ENCODE measurements at regions not wholly inside any gene's neighbourhood (a gene's known extent, or its start where the extent isn't known, plus 50 kb on each side); places are given as distances from the start of the nearest gene placed in this dataset.
"Not testable (repeated sequence)": the region's sequence is repeated elsewhere in the genome, so short reads cannot be mapped to it uniquely, and the experiment has no call there.

DNA sequence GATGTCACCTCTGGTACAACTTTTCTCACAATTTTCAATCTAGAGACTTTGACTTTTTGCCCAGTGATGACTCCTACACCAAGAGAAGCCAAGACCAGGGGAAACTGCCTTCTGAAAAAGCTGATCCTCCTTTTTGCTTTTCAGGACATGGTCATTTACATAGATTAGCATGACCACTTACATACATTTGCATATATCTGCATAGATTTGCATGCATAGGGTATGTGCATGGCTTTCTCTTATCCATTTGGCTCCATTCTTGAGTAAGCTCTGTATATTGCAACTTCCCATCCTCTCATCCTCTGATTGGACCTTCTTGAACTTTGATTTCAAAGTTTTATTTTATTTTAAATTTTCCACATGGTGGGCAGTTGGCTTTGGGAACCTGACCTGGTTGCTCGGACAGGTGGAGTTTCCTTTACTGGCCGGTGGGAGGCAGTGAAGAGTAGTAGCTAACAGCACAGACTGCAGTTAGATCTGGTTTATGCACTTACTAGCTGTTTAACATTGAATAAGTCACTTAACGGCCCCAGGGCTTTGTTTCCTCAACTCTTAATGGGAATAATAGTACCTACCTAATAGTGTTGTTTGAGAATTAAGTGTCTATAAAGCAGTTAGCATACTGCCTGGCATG is 92.9 kb downstream of the GPR139 start:
- peak; percentile 22 for DNase-seq (ENCODE audit: low read depth)

- no peak for DNase-seq (ENCODE audit: low read depth)
Observed at GRCh38 chr16:19979638-19980037, 94.1 kb downstream of the GPR139 start.

GRCh38 chr16:19974607-19975006 is 90.0 kb upstream of the GPRC5B start:
- no peak for DNase-seq (ENCODE audit: low read depth)

DNA sequence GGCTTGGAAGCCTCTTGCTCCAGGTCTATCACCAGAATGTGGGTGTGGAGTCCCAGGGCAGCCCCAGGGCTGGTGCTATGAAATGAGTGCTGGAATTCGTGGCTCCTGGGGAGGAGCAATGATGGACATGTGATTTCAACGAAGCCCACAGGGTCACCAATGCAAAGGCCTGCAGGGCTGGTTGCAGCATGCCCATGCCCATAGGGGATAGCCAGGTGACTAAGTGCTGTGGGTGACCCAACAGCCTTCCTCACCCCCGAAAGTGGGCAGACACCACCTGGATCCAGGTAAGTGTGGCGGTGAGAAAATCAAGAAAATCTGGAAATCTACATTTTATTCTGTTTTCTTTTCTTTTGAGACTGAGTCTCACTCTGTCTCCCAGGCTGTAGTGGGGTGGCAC is 87.5 kb upstream of the GPRC5B start:
- no peak for DNase-seq (ENCODE audit: low read depth)

GRCh38 chr16:19968891-19969683 is 84.4 kb upstream of the GPRC5B start:
- no peak for DNase-seq (ENCODE audit: low read depth)

DNA sequence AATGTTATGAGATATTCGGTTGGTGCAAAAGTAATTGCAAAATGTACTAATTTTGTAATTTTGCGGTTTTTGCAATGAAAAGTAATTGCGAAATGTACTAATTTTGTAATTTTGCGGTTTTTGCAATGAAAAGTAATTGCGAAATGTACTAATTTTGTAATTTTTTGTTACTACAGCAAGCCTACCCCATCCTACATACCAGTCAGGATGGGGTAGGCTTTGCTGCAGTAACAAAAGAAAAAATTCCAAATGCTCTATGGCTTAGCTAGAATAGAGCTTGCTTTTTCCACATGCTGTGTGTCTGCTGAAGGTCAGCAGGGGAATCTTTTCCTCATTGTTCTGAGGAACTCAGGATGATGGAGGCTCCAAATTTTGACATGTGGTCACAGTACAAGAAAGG is 83.3 kb upstream of the GPRC5B start:
- no peak for DNase-seq (ENCODE audit: low read depth)

- DNase-seq (ENCODE audit: low read depth): no peak
Observed at GRCh38 chr16:19967561-19967960, 82.9 kb upstream of the GPRC5B start.

DNA sequence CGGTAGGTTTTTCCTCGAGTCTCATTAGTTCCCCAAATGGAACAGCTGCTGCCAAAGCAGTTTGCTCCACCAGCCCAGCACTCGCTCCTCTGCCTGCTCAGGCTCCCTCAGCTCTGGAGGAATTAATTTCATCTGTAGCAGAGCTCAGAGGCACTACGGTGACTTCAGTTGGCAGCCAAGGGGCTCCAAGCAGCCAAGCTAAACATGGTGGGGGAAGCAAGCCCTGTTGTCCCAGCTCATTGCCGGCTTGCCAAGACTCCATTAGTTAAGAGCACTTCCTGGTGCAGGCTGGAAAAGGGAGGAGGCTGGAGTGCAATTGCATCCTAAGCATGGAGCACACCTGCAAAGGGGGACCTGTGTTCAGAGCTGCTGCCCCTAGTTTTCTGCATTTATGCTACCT is 78.7 kb upstream of the GPRC5B start:
- DNase-seq (ENCODE audit: low read depth): no peak

DNA sequence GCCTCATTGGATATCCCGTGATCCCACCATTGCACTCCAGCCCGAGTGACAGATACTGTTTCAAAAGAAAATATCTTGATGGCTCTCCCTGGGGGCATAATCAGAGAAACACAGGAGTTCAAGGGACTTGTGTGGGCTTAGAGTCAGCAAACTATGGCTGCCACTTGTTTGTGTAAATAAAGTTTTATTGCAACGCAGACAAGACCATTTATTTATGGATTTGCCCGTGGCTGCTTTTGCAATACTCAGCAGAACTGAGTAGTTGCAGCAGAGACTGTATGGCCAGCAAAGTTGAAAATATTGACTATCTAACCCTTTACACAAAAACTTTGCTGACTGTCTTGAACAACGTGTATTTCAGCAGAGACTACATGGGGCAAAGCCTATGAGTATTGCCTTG is 75.5 kb upstream of the GPRC5B start:
- DNase-seq (ENCODE audit: low read depth): no peak

- no peak for DNase-seq (ENCODE audit: low read depth)
Observed at GRCh38 chr16:19959736-19960135, 75.1 kb upstream of the GPRC5B start.

DNA sequence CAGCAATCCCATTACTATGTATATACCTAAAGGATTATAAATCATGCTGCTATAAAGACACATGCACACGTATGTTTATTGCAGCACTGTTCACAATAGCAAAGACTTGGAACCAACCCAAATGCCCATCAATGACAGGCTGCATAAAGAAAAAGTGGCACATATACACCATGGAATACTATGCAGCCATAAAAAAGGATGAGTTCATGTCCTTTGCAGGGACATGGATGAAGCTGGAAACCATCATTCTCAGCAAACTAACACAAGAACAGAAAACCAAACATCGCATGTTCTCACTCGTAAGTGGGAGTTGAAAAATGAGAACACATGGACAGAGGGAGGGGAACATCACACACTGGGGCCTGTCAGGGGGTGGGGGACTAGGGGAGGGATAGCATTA is 71.2 kb upstream of the GPRC5B start:
- not testable (repeated sequence) for DNase-seq (ENCODE audit: low read depth)

GRCh38 chr16:19955084-19955483 is 70.4 kb upstream of the GPRC5B start:
- not testable (repeated sequence) for DNase-seq (ENCODE audit: low read depth)

DNA sequence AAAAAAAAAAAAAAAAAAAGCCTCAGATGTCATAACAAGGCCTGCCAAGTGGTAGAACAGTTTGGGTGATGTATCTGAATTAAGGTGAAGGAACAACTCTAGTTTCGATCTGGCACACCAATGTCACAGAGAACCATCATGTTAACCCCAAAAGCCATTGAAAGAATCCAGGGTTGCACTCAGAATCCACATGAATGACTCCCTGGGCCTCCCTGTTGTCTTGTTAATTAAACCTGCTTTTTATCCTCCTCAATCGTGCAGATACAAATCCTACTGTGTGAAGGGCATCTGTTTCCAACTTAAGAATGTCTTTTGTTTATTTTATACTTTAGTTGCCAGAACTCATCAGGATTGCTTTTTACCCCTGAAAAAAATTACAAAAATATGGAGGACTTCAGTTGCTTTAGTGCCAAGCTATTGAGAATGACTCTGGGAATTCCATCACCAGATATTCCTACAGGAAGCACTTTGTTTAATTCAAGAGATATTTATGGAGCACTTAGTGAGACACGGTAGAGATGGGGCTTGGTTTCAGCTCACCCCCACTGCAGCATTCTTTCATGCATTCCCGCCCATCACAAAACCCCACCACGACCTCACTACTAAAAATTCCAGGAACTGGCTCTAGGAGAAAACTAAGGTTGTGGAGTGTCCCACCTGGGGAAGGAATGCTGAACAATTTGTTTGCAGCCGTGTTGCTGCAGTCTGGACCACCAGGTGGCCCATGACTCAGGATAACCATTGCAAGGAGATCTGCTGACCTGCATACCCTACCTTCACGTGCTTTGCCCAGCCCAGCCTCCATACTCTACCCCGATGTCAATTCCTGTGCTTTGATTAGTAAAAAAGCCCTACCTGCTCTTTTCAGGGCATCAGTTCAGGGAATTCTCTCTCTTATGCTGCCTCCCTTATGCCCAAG is 63.8 kb upstream of the GPRC5B start:
- no peak for DNase-seq (ENCODE audit: low read depth)

GRCh38 chr16:19945934-19946333 is 61.3 kb upstream of the GPRC5B start:
- DNase-seq (ENCODE audit: low read depth): no peak

DNA sequence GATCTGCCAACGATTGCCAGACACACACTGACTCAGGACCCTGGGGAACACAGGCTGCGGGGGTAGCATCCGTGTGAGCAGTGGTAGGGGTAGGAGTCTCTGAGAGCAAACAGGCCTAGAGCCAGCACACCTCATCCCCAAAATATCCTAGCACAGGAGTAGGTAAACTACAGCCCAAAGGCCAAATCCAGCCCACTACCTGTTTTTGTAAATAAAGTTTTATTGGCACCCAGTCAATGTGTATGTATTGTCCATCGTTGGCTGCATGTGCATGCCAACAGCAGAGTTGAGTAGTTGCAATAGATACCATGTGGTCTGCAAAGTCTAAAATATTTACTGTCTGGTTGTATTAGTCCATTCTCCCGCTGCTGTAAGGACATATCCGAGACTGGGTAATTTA is 55.5 kb upstream of the GPRC5B start:
- no peak for DNase-seq (ENCODE audit: low read depth)

DNA sequence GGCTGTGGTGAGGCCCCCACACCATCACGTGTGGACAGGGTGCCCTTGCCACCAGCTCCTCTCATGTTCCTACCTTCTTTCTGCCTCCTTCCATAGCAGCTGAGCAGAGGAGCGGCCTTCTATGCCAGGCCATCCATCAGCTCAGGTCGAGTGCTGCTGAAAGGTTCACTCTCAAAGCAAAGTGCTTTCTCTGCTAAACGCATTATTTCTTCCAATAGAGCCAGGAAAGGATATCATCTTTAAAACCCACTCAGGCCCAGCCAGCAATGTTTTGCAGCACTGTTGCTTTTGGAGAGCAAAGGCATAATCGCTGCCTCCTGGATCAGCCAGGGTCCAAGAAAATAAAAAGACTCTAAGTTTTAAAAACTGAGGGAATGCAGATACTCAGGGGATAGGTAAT is 54.9 kb upstream of the GPRC5B start:
- DNase-seq (ENCODE audit: low read depth): no peak

GRCh38 chr16:19938536-19938935 is 53.9 kb upstream of the GPRC5B start:
- no peak for DNase-seq (ENCODE audit: low read depth)

GRCh38 chr16:19936441-19936840 is 51.8 kb upstream of the GPRC5B start:
- no peak for DNase-seq (ENCODE audit: low read depth)

GRCh38 chr16:19935694-19936093 is 51.0 kb upstream of the GPRC5B start:
- no peak for DNase-seq (ENCODE audit: low read depth)
